HG03139 (cell line): ENCODE measurements at regions not wholly inside any gene's neighbourhood (a gene's known extent, or its start where the extent isn't known, plus 50 kb on each side); places are given as distances from the start of the nearest gene placed in this dataset.
A peak's percentile ranks its signal among the peaks of the same experiment; 100 is the strongest.

Experiments used
- ATAC-seq: cut with Tn5 transposase; IDR thresholded peaks from one replicate; pipeline ENCODE4 v1.9.1; 2021; ENCODE audit not compliant: unreplicated experiment

GRCh38 chr21:24935991-24936390 is 671.3 kb downstream of the MRPL39 start:
- no peak for ATAC-seq

DNA sequence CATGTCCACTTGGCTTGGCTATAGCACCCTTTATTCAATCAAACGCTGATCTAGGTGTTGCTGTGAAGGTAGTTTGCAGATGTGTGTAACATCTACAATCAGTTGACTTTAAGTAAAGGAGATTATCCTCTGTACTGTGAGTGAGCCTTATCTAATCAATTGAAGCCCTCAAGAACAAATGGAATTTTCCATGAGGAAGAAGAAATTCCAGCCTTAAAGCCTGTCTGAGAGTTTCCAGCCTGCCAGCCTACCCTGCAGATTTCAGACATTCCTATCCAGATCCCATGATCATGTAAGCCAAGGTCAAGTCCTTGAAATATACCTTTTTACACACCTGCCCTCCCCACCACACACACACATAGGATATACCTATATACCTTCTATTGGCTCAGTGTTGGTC is 696.7 kb downstream of the MRPL39 start:
- no peak for ATAC-seq

GRCh38 chr21:24903994-24904635 is 703.2 kb downstream of the MRPL39 start:
- no peak for ATAC-seq

- ATAC-seq, result no peak
Observed at GRCh38 chr21:24899138-24899537, 708.1 kb downstream of the MRPL39 start.

GRCh38 chr21:24897883-24898282 is 709.4 kb downstream of the MRPL39 start:
- no peak for ATAC-seq

DNA sequence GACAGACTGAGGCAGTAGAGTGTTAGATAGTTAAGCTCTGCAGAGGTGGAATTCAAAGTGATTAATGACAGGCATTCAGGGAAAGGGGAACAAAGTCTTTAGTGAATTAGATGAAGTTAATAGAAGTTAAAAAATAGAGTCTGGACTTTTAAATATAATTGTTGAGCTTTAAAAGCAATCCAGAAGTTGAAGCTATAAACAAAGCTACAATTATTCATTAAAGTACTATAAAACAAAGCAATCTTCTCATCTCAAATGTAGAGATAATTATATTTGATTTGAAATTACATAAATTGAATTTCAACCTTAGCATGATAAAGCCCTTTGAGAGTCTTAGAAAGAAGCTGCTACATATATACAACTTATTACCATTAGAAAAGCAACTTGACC is 710.6 kb downstream of the MRPL39 start:
- no peak for ATAC-seq

DNA sequence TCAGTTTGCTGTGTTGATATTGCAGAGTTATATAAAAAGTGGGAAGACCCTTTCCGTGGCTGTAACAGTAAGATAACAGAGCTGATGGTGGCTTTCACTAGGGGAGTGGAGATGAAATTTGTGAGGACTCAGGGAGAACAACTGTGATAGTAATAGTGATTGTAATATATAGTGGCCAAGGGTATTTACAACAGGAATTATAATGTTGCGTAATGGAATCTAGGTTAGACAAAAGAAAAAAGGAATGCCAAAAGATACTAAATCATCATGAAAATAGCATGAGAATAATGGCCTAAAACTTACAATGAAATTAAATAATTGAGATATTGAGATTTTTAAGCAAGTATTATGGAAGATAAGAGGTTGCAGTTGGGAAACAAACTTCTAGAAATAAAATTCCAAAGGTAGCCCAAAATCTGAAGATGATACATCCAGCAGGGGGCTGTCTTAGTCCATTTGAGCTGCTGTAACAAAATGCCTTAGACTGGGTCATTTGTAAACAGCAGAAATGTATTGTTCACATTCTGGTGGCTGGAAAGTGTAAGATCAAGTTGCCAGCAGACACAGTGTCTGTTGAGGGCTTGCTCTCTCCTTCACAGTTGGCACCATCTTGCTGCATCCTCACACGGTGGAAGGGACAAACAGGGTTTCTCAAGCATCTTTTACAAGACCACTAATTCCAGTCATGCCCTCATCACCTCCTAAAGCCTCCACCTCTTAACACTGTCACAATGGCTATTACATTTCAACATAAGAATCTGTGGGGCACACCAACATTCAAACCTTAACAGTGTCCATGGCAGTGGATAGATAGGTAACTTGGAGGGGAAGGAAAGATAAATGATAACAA is 711.2 kb downstream of the MRPL39 start:
- ATAC-seq, result peak; percentile 56

DNA sequence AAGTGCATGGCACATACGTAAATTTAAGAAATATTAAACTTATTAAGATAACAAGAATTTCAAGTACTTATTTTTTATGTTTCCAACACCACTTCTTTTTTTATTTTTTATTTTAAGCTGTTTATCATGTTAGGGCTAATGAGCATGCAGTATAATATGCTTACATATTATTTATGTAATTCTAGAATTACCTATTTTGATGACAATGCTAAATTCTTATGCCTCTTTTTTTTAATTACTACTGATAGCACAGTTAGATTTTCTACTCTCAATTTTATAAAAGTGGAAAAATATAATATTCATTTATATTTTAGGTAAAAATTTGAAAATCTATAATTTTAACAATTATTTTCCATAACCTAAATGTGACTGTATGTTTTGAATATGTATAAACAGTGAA is 713.0 kb downstream of the MRPL39 start:
- no peak for ATAC-seq

DNA sequence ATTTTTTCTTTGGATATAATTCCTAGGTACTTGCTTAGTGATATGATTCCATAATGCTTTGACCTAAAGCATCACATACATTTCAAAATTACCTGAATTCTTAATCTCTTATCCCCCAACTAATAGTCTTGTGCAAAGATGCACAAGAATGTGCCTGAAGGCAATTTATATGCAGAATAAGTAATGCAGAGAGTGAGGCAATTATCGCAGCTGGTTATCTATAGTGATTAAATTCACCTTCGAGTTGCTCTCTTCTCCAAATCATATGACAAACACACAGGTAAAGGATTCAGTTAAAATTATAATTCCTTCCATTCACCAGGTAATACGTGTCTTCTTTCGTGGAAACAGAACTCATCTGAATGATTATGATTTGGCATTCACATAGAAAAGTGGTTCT is 717.3 kb downstream of the MRPL39 start:
- no peak for ATAC-seq

DNA sequence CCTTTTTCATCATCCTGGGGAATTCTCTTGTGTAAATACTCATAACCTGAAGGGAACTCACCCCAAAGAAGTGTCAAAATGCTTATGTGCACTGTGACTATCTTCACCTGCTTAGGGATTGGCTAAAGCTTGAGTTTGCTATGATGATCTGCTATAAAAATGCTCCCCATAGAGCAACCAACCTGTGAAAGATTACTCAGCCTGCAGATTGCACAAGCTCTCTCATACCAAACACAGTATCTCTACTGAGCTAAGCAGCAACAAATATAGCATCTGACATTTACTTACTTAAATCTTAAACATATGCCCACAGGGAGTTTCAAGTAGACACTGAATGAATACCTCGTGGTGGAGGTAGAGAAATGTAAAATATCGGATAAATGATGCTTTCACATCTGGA is 725.8 kb downstream of the MRPL39 start:
- no peak for ATAC-seq

DNA sequence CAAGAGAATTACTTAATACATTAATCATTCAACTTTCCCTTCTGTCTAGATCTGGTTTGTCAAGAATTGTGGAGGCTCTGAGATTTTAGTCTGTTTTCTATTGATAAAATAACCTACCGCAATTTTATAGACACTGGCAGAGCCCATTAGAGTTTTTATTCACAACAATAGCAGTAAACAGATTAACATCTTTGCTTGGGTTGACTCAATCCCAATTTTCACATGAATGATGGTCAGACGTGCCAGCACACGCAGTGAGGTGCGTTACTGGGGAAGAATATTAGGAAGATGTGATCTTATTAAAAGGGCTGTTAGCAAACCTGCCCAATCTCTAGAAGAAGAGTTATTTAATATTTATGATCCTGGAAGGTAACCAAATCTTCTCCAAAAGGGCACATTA is 736.6 kb downstream of the MRPL39 start:
- ATAC-seq, result no peak

DNA sequence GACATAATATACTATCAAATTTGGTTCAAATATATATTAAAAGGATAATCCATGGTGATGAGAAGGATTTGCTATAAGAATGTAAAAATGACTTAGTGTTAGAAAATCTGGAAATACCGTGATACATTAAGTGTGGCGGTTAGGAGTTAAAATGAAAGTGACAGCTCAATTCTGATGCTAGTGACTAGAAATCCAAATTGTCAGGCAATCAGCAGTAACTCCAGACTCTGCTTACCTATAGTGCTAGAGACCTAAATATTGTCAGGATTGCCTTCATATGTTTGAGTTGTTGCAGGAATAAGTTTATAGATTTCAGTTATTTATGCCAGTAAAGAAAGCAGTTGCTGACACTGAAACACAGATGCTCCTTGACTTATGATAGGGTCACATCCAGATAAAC is 737.4 kb downstream of the MRPL39 start:
- no peak for ATAC-seq

DNA sequence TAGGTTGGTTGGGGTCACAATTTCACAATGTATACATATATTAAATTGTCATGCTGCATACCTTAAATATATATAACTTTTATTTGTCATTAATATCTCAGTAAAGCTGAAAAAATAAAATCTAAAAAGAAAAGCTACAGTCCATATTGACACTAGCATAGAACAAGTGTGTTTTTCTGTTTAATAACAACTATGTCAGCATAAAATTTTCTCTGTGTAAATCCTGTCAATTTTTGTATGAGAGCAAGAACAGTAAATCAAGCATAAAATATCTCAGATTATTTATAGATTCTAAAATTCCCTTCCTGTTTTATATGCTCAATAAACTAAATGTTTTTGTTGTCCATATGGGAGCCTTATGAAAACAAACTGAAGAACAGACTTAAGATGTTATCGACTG is 739.2 kb downstream of the MRPL39 start:
- no peak for ATAC-seq

GRCh38 chr21:24861471-24861870 is 745.8 kb downstream of the MRPL39 start:
- no peak for ATAC-seq

- ATAC-seq, result no peak
Observed at GRCh38 chr21:24856326-24856725, 751.0 kb downstream of the MRPL39 start.

DNA sequence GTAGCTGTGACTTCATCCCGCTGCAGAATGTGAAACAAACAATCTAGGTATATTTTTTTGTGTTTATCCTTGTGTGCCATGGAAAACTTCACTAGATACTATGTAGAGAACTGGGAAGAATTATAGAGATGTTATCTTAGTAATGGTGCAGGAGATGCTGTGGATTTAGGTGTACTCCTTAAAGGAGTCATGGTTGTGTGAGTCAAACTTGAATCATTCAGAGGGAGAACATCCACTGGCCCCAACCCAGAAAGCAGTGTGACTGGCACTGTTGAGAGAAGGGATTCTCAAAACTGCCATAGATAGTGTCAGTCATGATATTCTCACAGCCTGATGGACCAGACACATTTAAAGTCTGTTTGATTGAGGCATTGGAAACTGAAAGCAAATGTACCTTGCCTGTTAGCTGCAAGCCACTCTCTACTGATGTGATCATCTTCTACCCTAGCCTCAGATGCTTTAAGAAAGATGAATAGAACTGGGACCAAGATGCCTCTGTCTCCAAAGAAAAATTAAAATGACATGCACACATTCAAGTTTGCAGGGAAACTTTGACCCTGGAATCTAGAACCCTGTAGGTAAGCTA is 754.6 kb downstream of the MRPL39 start:
- no peak for ATAC-seq

GRCh38 chr21:24850121-24850520 is 757.2 kb downstream of the MRPL39 start:
- no peak for ATAC-seq

DNA sequence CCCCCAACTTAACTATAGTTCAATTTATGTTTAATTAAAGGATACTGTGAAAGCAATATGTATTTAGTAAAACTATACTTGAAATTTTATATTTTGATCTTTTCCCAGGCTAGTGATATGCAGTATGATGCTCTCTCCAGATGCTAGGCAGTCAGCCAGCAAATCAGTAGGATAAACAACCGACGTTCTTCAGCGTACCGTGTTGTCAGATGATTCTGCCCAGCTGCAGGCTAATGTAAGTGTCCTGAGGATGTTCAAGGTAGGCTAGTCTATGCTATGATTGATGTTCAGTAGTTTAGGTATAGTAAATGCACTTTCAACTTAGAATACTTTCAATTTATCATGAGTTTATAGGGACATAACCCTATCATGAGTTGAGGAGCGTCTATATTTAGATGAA is 762.6 kb downstream of the MRPL39 start:
- no peak for ATAC-seq

GRCh38 chr21:24840287-24840686 is 767.0 kb downstream of the MRPL39 start:
- ATAC-seq, result no peak

DNA sequence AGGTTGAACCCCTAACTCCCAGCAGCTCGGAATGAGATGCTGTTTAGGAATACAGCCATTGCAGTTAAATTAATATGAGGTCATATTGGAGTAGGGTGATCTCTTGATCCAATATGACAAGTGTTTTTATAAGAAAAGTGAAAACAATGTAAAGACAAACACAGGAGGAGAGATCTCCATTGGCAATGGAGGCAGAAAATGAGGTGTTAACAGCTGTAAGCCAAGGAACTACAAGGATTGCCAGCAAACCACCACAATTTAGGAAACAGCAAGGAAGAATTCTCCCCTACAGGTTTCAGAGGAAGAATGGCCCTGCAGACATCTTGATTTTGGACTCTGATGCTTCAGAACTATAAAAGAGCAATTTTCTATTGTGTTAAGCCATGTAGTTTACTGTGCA is 774.3 kb downstream of the MRPL39 start:
- no peak for ATAC-seq

GRCh38 chr21:24829397-24829796 is 777.9 kb downstream of the MRPL39 start:
- ATAC-seq, result no peak

- ATAC-seq, result no peak
Observed at GRCh38 chr21:24826822-24827221, 780.5 kb downstream of the MRPL39 start.
